ENCODE measurements at regions not wholly inside any gene's neighbourhood (a gene's known extent, or its start where the extent isn't known, plus 50 kb on each side); places are given as distances from the start of the nearest gene placed in this dataset.

DNA sequence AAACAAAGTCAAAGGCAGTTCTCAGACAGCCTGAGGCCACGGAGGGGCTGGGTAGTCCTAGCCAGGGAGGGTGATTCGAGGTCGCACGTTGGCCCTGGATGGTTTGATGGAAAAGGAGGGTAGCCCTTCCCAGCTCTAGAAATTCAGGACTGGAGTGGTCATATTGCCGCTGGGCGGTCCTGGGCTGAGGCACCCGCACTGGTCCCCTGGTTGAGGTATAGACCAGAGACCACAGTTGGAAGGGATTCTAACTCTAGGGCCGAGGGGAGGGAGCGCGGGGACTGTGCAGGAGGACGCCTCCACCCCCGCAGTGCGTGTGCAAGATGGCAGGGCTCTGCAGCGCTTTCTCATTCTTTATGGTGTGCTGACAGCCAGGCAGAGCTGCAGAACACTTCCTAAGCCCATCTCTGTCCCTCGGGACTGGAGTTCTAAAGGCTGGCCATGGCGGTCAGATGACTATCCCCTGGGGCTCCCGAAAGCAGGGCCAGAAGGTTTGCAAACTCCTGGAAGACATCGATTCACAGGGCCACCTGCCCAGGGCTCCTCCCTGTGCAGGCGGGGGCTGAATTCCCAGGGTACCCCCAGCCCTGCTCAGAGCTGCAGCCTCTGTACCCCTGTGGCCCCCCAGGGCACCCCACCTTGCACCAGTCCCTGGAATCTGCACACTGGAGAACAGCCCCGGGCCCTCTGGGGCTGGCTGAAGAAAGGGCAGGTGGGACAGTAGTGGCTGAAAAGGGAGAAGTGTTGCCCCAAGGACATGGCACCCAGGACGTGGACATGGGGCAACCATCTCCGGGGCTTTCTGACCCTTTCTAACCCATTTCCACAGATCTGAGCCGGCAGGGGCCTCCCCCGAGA is 51.0 kb upstream of the ELN start:
- peaks cover 15% of the 10 kb centered on the region for H3K4me1 ChIP-seq
- Mint-ChIP-seq H3K27ac (ENCODE audit: unreplicated experiment) (no peak overlapping the region), H3K27me3 (ENCODE audit: insufficient read depth, unreplicated experiment) (no peaks in the 10 kb centered on the region), H3K9me3 (ENCODE audit: unreplicated experiment) (no peaks in the 10 kb centered on the region), H3K4me3 (ENCODE audit: unreplicated experiment) (no peak overlapping the region), H3K36me3 (ENCODE audit: insufficient read depth, unreplicated experiment) (peaks cover 6% of the 10 kb centered on the region), H3K4me1 (ENCODE audit: low read depth, unreplicated experiment) (peaks cover 8% of the 10 kb centered on the region)
- peak in 1 of 2 experiments; percentile 22 for DNase-seq
- TF ChIP-seq, protein P1, sequence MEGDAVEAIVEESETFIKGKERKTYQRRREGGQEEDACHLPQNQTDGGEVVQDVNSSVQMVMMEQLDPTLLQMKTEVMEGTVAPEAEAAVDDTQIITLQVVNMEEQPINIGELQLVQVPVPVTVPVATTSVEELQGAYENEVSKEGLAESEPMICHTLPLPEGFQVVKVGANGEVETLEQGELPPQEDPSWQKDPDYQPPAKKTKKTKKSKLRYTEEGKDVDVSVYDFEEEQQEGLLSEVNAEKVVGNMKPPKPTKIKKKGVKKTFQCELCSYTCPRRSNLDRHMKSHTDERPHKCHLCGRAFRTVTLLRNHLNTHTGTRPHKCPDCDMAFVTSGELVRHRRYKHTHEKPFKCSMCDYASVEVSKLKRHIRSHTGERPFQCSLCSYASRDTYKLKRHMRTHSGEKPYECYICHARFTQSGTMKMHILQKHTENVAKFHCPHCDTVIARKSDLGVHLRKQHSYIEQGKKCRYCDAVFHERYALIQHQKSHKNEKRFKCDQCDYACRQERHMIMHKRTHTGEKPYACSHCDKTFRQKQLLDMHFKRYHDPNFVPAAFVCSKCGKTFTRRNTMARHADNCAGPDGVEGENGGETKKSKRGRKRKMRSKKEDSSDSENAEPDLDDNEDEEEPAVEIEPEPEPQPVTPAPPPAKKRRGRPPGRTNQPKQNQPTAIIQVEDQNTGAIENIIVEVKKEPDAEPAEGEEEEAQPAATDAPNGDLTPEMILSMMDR (IDR thresholded peaks at IDR 0.05; ENCODE audit: insufficient read depth in 1 of 2, low read depth in 1 of 2, low read length in 1 of 2, severe bottlenecking in 1 of 2, unreplicated experiment in 1 of 2), result no peak
- no peaks in the 10 kb centered on the region for H3K36me3 ChIP-seq (ENCODE audit: control insufficient read depth, insufficient read depth, low read length)
- intact Hi-C loops (cut with micrococcal nuclease; ENCODE audit: unreplicated experiment), result no loop called here
- H3K9me3 ChIP-seq, result no peaks in the 10 kb centered on the region
- ChIA-PET POLR2A (no interaction called here), CTCF (no interaction called here)
- no TSS peak for BruUV-seq (replicated peaks)
- H3K4me3 ChIP-seq (ENCODE audit: low read depth, low read length), result no peak overlapping the region
- no peaks in the 10 kb centered on the region for H3K27me3 ChIP-seq (replicated peaks; ENCODE audit: control insufficient read depth, insufficient read depth, low read length)

DNA sequence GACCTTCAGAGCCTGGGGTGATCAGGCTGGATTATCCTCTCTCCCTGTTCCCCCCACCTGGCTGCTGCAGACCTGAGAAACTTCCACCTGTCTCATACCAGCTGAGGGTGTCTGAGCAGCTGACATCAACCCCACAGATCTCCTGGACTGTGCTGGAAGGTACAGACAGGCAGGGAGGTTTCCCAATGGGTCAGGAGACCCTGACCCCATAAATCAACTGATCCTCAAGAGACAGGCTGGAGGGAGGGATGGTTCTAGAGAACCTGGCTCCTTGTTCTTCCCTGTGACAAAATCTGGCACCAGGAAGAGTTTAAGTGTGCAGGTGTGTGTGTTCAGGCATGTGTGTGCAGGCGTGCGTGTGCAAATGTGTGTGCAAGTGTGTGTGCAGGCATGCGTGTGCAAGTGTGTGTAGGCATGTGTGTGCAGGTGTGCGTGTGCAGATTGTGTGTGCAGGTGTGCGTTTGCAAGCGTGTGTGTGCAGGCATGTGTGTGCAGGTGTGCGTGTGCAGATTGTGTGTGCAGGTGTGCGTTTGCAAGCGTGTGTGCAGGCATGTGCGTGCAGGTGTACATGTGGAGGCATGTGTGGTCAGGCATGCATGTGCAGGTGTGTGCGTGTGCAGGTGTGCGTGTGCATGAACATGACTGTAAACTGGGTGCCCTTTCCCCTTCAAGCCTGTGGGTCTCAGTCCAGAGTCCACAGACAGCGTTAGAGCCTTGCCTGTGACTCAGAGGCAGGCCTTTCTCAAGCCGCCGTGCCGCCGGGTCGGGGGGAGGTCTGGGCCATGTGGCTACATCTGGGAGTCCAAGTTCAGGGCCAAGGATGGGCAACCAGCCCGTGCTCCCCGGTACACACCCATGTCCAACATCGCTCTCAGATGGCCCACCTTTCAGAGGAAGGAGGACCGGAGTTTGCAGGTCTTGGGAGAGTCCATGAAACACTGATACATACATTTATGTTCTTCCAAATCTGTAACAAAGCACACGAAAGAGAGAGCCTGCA is 50.1 kb upstream of the ELN start:
- peak; percentile 20 to 51 for DNase-seq
- Mint-ChIP-seq H3K36me3 (ENCODE audit: insufficient read depth, unreplicated experiment) (peaks cover 6% of the 10 kb centered on the region), H3K4me3 (ENCODE audit: unreplicated experiment) (no peak overlapping the region), H3K27me3 (ENCODE audit: insufficient read depth, unreplicated experiment) (no peaks in the 10 kb centered on the region), H3K27ac (ENCODE audit: unreplicated experiment) (no peak overlapping the region), H3K9me3 (ENCODE audit: unreplicated experiment) (no peaks in the 10 kb centered on the region), H3K4me1 (ENCODE audit: low read depth, unreplicated experiment) (peaks cover 13% of the 10 kb centered on the region)
- Histone ChIP-seq H3K36me3 (ENCODE audit: control insufficient read depth, insufficient read depth, low read length) (no peaks in the 10 kb centered on the region), H3K4me1 (peaks cover 15% of the 10 kb centered on the region), H3K27me3 (replicated peaks; ENCODE audit: control insufficient read depth, insufficient read depth, low read length) (no peaks in the 10 kb centered on the region), H3K4me3 (ENCODE audit: low read depth, low read length) (no peak overlapping the region), H3K9me3 (no peaks in the 10 kb centered on the region)
- ChIA-PET POLR2A (no interaction called here), CTCF (interaction anchor here (0.9 kb wide), 1 partner anchor 110 kb away, joined by 3 read pairs; no protein-coding TSS in a partner anchor)
- BruUV-seq (replicated peaks), result no TSS peak
- intact Hi-C loops (cut with micrococcal nuclease; ENCODE audit: unreplicated experiment), result no loop called here
- TF ChIP-seq, protein P1 (IDR thresholded peaks at IDR 0.05; ENCODE audit: insufficient read depth in 1 of 2, low read depth in 1 of 2, low read length in 1 of 2, severe bottlenecking in 1 of 2, unreplicated experiment in 1 of 2), result no peak
